T-cell (primary cell): ENCODE measurements at regions not wholly inside any gene's neighbourhood (a gene's known extent, or its start where the extent isn't known, plus 50 kb on each side); places are given as distances from the start of the nearest gene placed in this dataset.

Source experiments
- ATAC-seq, 4 experiments: fragments of 200-7000 bp in 3 of 4; fragments of 150-1000 bp in 1 of 4; cut with Tn5 transposase; replicated peaks in 1 of 4; 1 replicate in 3 of 4; 2 replicates in 1 of 4; pipeline ENCODE4 v1.10.0; 2021; ENCODE audit warnings: moderate library complexity in 3 of 4, mild to moderate bottlenecking in 2 of 4, moderate number of reproducible peaks in 1 of 4
- CTCF ChIA-PET, 2 donors: fragments of 300-600 bp; sonication (Branson Sonifier 250); formaldehyde crosslinking; loops; one replicate each; lab custom pipeline; 2022; ENCODE audit warnings: antibody characterized with exemption in 2 of 2; lab: Charles Lee
- POLR2A ChIA-PET, 2 donors: fragments of 300-600 bp; sonication (Branson Sonifier 250); formaldehyde crosslinking; loops; one replicate each; lab custom pipeline; 2022; ENCODE audit warnings: antibody characterized with exemption in 2 of 2; lab: Charles Lee
- DNase-seq, 35 experiments: peaks; one replicate each; pipeline versions ENCODE4 v3.0.0 to v3.0.0-alpha.2; 2013 to 2023
- H3K27ac ChIP-seq: one replicate; pipeline ENCODE4 v1.5.1; 2013; ENCODE audit warnings: low read length
- H3K27me3 ChIP-seq, 2 experiments: replicated peaks in 1 of 2; 1 replicate in 1 of 2; 2 replicates in 1 of 2; pipeline versions ENCODE4 v1.6.1 to v1.7.0; 2013; ENCODE audit warnings: low read length in 1 of 2, mixed read lengths in 1 of 2; ENCODE audit not compliant: control insufficient read depth in 2 of 2, insufficient read depth in 2 of 2; ENCODE audit errors: extremely low read depth in 1 of 2
- H3K36me3 ChIP-seq, 2 donors: 1 replicate in 1 of 2; 2 replicates in 1 of 2; pipeline versions ENCODE4 v1.6.1 to v1.7.0; 2013; ENCODE audit warnings: low read length in 1 of 2; ENCODE audit not compliant: control insufficient read depth in 2 of 2, insufficient read depth in 1 of 2; ENCODE audit errors: extremely low read depth in 1 of 2
- H3K4me1 ChIP-seq, 2 experiments: 1 replicate in 1 of 2; 2 replicates in 1 of 2; pipeline versions ENCODE4 v1.6.1 to v1.7.0; 2013; ENCODE audit warnings: low read length in 2 of 2, mixed read lengths in 1 of 2; ENCODE audit not compliant: insufficient read depth in 2 of 2, control insufficient read depth in 1 of 2; ENCODE audit errors: extremely low read depth in 1 of 2
- H3K4me3 ChIP-seq, 2 donors: 1 replicate in 1 of 2; 2 replicates in 1 of 2; pipeline versions ENCODE4 v1.5.1 to v1.7.0; 2013; ENCODE audit warnings: mild to moderate bottlenecking in 2 of 2, low read length in 1 of 2, moderate library complexity in 1 of 2; ENCODE audit not compliant: control insufficient read depth in 1 of 2; ENCODE audit errors: extremely low read depth in 1 of 2
- H3K9me3 ChIP-seq: 2 replicates; pipeline ENCODE4 v1.7.0; 2013
- H3K27ac Mint-ChIP-seq, 2 donors: one replicate each; pipeline ENCODE4 v1.8.0; 2020 to 2021; ENCODE audit warnings: mild to moderate bottlenecking in 2 of 2, mixed read lengths in 2 of 2
- H3K27me3 Mint-ChIP-seq, 2 donors: one replicate each; pipeline ENCODE4 v1.8.0; 2021 to 2022; ENCODE audit warnings: mixed read lengths in 2 of 2
- H3K36me3 Mint-ChIP-seq: one replicate; pipeline ENCODE4 v1.8.0; 2021; ENCODE audit warnings: mixed read lengths
- H3K4me1 Mint-ChIP-seq, 3 donors: one replicate each; pipeline ENCODE4 v1.8.0; 2020 to 2022; ENCODE audit warnings: mixed read lengths in 3 of 3, mild to moderate bottlenecking in 1 of 3
- H3K4me3 Mint-ChIP-seq, 3 donors: one replicate each; pipeline ENCODE4 v1.8.0; 2020 to 2022; ENCODE audit warnings: mild to moderate bottlenecking in 3 of 3, mixed read lengths in 3 of 3, moderate library complexity in 3 of 3
- H3K9me3 Mint-ChIP-seq, 3 donors: one replicate each; pipeline ENCODE4 v1.8.0; 2020 to 2022; ENCODE audit warnings: mixed read lengths in 3 of 3
- WGBS: methylation state at CpG from one replicate; pipeline ENCODE4 v1.1.5; 2013; ENCODE audit warnings: missing lambda C conversion rate; ENCODE audit not compliant: insufficient coverage; 5-methylcytosine and 5-hydroxymethylcytosine counted together

GRCh38 chr3:22103423-22103822 is 352.4 kb upstream of the ZNF385D start:
- Mint-ChIP-seq H3K4me3 (no peak overlapping the region), H3K9me3 (peaks cover 3 to 7% (median 7%) of the 10 kb centered on the region in 3 donors), H3K27ac (no peak overlapping the region), H3K27me3 (no peaks in the 10 kb centered on the region), H3K4me1 (no peaks in the 10 kb centered on the region), H3K36me3 (no peaks in the 10 kb centered on the region)
- WGBS = no CpG with 5 or more reads among the region's 1 CpG
- H3K27me3 ChIP-seq = no peaks in the 10 kb centered on the region
- H3K4me3 ChIP-seq = no peak overlapping the region
- ChIA-PET POLR2A (no interaction called here), CTCF (no interaction called here)
- H3K27ac ChIP-seq = no peak overlapping the region
- H3K36me3 ChIP-seq = no peaks in the 10 kb centered on the region
- H3K4me1 ChIP-seq = no peaks in the 10 kb centered on the region
- DNase-seq = no peak
- no peaks in the 10 kb centered on the region for H3K9me3 ChIP-seq
- no peak for ATAC-seq

DNA sequence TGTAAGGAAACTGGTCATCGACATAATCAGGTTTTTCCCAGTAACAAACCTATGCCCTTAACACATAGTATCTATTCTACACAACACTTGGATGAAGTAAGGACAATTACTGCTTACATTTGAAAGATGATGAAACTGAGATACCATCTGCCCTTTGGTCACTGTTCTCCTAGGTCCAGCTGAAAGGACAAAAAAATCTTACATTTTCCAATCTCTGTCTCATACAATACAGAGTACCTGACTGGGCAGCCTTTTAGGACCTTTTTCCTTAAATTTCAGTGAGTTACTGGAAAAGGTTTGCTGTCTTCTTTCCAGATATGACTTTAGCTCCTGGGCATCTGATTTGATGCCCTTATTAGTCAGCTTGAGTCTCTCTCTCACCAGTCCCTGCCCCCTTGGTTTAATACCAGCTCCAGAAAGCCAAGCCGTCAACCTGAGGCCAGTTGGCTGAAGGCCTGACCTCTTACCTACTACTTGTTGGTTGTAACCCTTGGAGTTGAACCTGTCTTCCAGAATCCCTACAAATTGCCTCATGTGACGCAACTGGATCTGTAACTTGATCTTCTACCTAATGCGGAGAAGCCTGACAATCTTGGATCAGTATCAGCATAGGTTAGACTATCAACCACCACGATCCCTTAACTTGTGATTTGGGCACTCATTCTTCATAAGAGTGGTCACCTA is 355.3 kb upstream of the ZNF385D start:
- Mint-ChIP-seq H3K9me3 (peaks cover 0 to 9% (median 3%) of the 10 kb centered on the region in 3 donors), H3K27me3 (no peaks in the 10 kb centered on the region), H3K27ac (no peak overlapping the region), H3K36me3 (no peaks in the 10 kb centered on the region), H3K4me1 (no peaks in the 10 kb centered on the region), H3K4me3 (no peak overlapping the region)
- 90% methylated on average over 3 of the region's 5 CpGs for WGBS
- Histone ChIP-seq H3K4me3 (no peak overlapping the region), H3K27me3 (no peaks in the 10 kb centered on the region), H3K9me3 (no peaks in the 10 kb centered on the region), H3K4me1 (no peaks in the 10 kb centered on the region), H3K36me3 (no peaks in the 10 kb centered on the region), H3K27ac (no peak overlapping the region)
- DNase-seq (no peak), ATAC-seq (no peak)
- POLR2A ChIA-PET = no interaction called here
- CTCF ChIA-PET = no interaction called here

DNA sequence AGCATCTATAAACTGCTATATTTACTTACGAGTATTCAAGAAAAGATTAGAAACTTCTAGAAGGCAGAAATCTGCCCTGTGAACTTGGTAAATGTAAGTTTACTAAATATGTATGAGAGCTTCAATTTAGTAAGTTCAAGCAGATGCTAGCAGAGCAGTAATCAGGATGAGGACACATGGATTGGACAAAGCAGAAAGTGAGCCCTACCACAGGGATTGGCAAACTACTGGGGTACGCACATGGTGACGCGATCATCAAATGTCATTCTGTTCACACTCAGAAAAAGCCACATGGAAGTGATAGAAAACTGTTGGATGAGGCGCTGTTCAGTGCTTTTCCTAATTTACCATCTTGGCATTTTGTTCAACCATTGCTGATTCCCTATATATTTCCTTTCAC is 360.2 kb upstream of the ZNF385D start:
- Histone ChIP-seq H3K4me3 (no peak overlapping the region), H3K27ac (no peak overlapping the region), H3K36me3 (no peaks in the 10 kb centered on the region), H3K27me3 (no peaks in the 10 kb centered on the region), H3K9me3 (no peaks in the 10 kb centered on the region), H3K4me1 (no peaks in the 10 kb centered on the region)
- no peak for ATAC-seq
- H3K4me3 Mint-ChIP-seq = no peak overlapping the region
- H3K36me3 Mint-ChIP-seq = no peaks in the 10 kb centered on the region
- no peaks in the 10 kb centered on the region for H3K27me3 Mint-ChIP-seq
- no peaks in the 10 kb centered on the region for H3K4me1 Mint-ChIP-seq
- WGBS = no CpG with 5 or more reads among the region's 5 CpGs
- ChIA-PET CTCF (no interaction called here), POLR2A (no interaction called here)
- H3K9me3 Mint-ChIP-seq = peaks cover 0 to 9% (median 2%) of the 10 kb centered on the region in 3 donors
- H3K27ac Mint-ChIP-seq = no peak overlapping the region
- no peak for DNase-seq

- H3K9me3 Mint-ChIP-seq = peaks cover 0 to 5% (median 2%) of the 10 kb centered on the region in 3 donors
- no peaks in the 10 kb centered on the region for H3K4me1 Mint-ChIP-seq
- no peaks in the 10 kb centered on the region for H3K36me3 Mint-ChIP-seq
- ChIA-PET POLR2A (no interaction called here), CTCF (no interaction called here)
- no peaks in the 10 kb centered on the region for H3K27me3 Mint-ChIP-seq
- H3K4me3 Mint-ChIP-seq = no peak overlapping the region
- no peak overlapping the region for H3K27ac Mint-ChIP-seq
- WGBS = no CpG with 5 or more reads among the region's 3 CpGs
- ATAC-seq = no peak
- H3K4me1 ChIP-seq = no peaks in the 10 kb centered on the region
- no peak overlapping the region for H3K27ac ChIP-seq
- no peaks in the 10 kb centered on the region for H3K9me3 ChIP-seq
- H3K36me3 ChIP-seq = no peaks in the 10 kb centered on the region
- H3K4me3 ChIP-seq = no peak overlapping the region
- H3K27me3 ChIP-seq = no peaks in the 10 kb centered on the region
- DNase-seq = no peak
Observed at GRCh38 chr3:22113453-22113852, 362.4 kb upstream of the ZNF385D start.

DNA sequence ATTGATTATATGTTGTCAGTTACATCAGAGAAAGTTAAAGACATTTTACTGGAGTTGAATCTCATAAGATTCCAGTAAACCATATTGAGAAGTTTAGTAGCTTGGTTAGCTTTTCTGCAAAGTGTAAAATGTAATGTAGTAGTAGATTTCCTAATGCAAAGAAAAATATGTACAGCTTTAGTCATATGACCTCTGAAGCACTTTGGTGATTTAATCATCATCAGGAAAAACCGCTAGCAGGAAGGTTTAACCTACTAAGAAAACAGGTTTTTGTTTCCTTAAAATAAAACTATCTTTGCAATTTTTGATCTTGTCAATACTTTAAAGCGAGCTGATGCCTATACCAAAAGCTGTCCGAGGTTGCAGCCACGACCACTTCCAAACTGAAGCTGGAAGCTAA is 364.6 kb upstream of the ZNF385D start:
- no peaks in the 10 kb centered on the region for H3K27me3 Mint-ChIP-seq
- DNase-seq (no peak), ATAC-seq (no peak)
- H3K9me3 Mint-ChIP-seq = no peaks in the 10 kb centered on the region
- no peaks in the 10 kb centered on the region for H3K9me3 ChIP-seq
- H3K4me3 ChIP-seq = no peak overlapping the region
- ChIA-PET POLR2A (no interaction called here), CTCF (no interaction called here)
- H3K4me1 ChIP-seq = no peaks in the 10 kb centered on the region
- no peak overlapping the region for H3K4me3 Mint-ChIP-seq
- H3K27ac ChIP-seq = no peak overlapping the region
- H3K27ac Mint-ChIP-seq = no peak overlapping the region
- WGBS = 80% methylated on average over 1 of the region's 4 CpGs
- no peaks in the 10 kb centered on the region for H3K36me3 Mint-ChIP-seq
- H3K4me1 Mint-ChIP-seq = no peaks in the 10 kb centered on the region
- no peaks in the 10 kb centered on the region for H3K36me3 ChIP-seq
- H3K27me3 ChIP-seq = no peaks in the 10 kb centered on the region

DNA sequence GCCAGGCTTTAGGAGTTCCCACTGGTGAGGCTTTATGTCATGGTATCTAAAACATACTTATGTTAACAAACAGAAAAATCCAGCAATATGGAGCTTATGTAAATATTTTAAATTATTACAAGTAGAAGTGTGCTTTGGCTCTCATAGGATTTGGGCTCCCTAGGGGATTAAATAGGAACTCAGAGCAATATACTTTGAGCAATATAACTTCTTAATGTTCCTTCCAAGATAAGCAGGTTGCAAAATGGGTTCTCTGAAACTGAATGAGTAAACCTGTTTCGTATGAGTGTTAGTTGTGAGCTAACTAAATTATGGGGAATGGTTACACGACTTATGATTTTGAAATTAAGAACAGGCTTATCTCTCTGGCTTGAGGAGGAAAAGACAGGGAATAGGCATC is 366.1 kb upstream of the ZNF385D start:
- Mint-ChIP-seq H3K36me3 (no peaks in the 10 kb centered on the region), H3K9me3 (no peaks in the 10 kb centered on the region), H3K4me3 (no peak overlapping the region), H3K27me3 (no peaks in the 10 kb centered on the region), H3K4me1 (no peaks in the 10 kb centered on the region), H3K27ac (no peak overlapping the region)
- 61% methylated on average over 2 of the region's 2 CpGs for WGBS
- CTCF ChIA-PET = no interaction called here
- no peaks in the 10 kb centered on the region for H3K4me1 ChIP-seq
- DNase-seq = no peak
- no peak overlapping the region for H3K27ac ChIP-seq
- H3K4me3 ChIP-seq = no peak overlapping the region
- ATAC-seq = no peak
- no peaks in the 10 kb centered on the region for H3K36me3 ChIP-seq
- peaks cover 0 to 2% of the 10 kb centered on the region in 2 experiments for H3K27me3 ChIP-seq
- H3K9me3 ChIP-seq = no peaks in the 10 kb centered on the region
- POLR2A ChIA-PET = no interaction called here
